Endothelial cell of umbilical vein (primary cell): ENCODE measurements at regions not wholly inside any gene's neighbourhood (a gene's known extent, or its start where the extent isn't known, plus 50 kb on each side); places are given as distances from the start of the nearest gene placed in this dataset.

Experiments used
- BruUV-seq: library from RNA; stranded (reverse); fragments of 400-500 nt; replicated peaks from 2 replicates; lab custom pipeline; 2021; lab: Mats Ljungman, UMichigan
- CTCF ChIA-PET: fragments of 300-600, 350-600 bp; sonication (Branson Sonifier 250); formaldehyde crosslinking; loops from one replicate; lab custom pipeline; 2021; ENCODE audit warnings: antibody characterized with exemption, inconsistent platforms; lab: Charles Lee
- POLR2A ChIA-PET: fragments of 300-600, 350-600 bp; sonication (Branson Sonifier 250); formaldehyde crosslinking; loops from one replicate; lab custom pipeline; 2021; ENCODE audit warnings: antibody characterized with exemption, inconsistent platforms; lab: Charles Lee
- DNase-seq: peaks from one replicate; pipeline ENCODE4 v3.0.0-alpha.2; 2011; ENCODE audit warnings: low read depth, low spot score
- FAIRE-seq: peaks from 2 replicates; lab custom pipeline; 2011; peaks lifted over from hg19 to GRCh38; lab: Jason Lieb, UNC
- H2AFZ ChIP-seq: 2 replicates; pipeline ENCODE4 v1.6.0; 2012; ENCODE audit warnings: low read depth, low read length, control low read depth, inconsistent platforms
- H3K27ac ChIP-seq: 2 replicates; pipeline ENCODE4 v1.5.1; 2011; ENCODE audit warnings: low read depth, mild to moderate bottlenecking, control low read depth, low read length, moderate library complexity; ENCODE audit not compliant: insufficient read depth
- H3K27me3 ChIP-seq, 2 experiments: 2 replicates each; pipeline versions ENCODE4 v1.6.0 to v1.6.1; 2011; ENCODE audit warnings: low read length in 2 of 2, mixed read lengths in 1 of 2; ENCODE audit not compliant: control insufficient read depth in 2 of 2, insufficient read depth in 2 of 2
- H3K36me3 ChIP-seq, 2 experiments: 2 replicates in 1 of 2; 3 replicates in 1 of 2; pipeline ENCODE4 v1.5.1; 2011; ENCODE audit warnings: low read length in 2 of 2, mild to moderate bottlenecking in 1 of 2, moderate library complexity in 1 of 2; ENCODE audit not compliant: control insufficient read depth in 2 of 2, insufficient read depth in 2 of 2; ENCODE audit errors: extremely low read depth in 1 of 2
- H3K4me1 ChIP-seq: 3 replicates; pipeline ENCODE4 v1.5.1; 2011; ENCODE audit warnings: mild to moderate bottlenecking, low read length; ENCODE audit not compliant: control insufficient read depth, insufficient read depth; ENCODE audit errors: extremely low read depth
- H3K4me2 ChIP-seq: 2 replicates; pipeline ENCODE4 v1.6.1; 2011; ENCODE audit warnings: low read length, control low read depth, mixed read lengths; ENCODE audit not compliant: insufficient read depth
- H3K4me3 ChIP-seq, 3 experiments: fragments of 200-600 bp in 1 of 3; sonication (generic), shearing (Covaris generic) in 1 of 3; replicated peaks in 1 of 3; 2 replicates each; pipeline ENCODE4 v1.5.1; 2011 to 2016; ENCODE audit warnings: control low read depth in 3 of 3, low read length in 3 of 3, mild to moderate bottlenecking in 2 of 3, inconsistent platforms in 1 of 3, low read depth in 1 of 3, moderate library complexity in 1 of 3; ENCODE audit not compliant: insufficient read depth in 1 of 3
- H3K79me2 ChIP-seq: 2 replicates; pipeline ENCODE4 v1.6.0; 2012; ENCODE audit warnings: low read length, inconsistent platforms; ENCODE audit not compliant: control insufficient read depth, insufficient read depth
- H3K9ac ChIP-seq: replicated peaks from 2 replicates; pipeline ENCODE3; 2011; ENCODE audit warnings: low read length, control low read depth; ENCODE audit not compliant: insufficient read depth; ENCODE audit errors: extremely low read depth
- H3K9me1 ChIP-seq: replicated peaks from 3 replicates; pipeline ENCODE4 v1.6.0; 2011; ENCODE audit warnings: mild to moderate bottlenecking, low read length; ENCODE audit not compliant: control insufficient read depth, insufficient read depth; ENCODE audit errors: extremely low read depth
- H3K9me3 ChIP-seq: replicated peaks from 2 replicates; pipeline ENCODE4 v1.5.1; 2012; ENCODE audit warnings: low read length, inconsistent platforms; ENCODE audit not compliant: control insufficient read depth, insufficient read depth
- H4K20me1 ChIP-seq: replicated peaks from 2 replicates; pipeline ENCODE3; 2011; ENCODE audit warnings: mild to moderate bottlenecking, low read length; ENCODE audit not compliant: control insufficient read depth, insufficient read depth; ENCODE audit errors: extremely low read depth
- EZH2 ChIP-seq: IDR thresholded peaks from 2 replicates; pipeline ENCODE4 v1.6.1; 2012; ENCODE audit warnings: borderline replicate concordance, low read depth, mild to moderate bottlenecking, moderate library complexity, low read length, inconsistent platforms; ENCODE audit not compliant: severe bottlenecking
- FOS ChIP-seq: IDR thresholded peaks from 2 replicates; pipeline ENCODE4 v1.6.1; 2011; ENCODE audit warnings: mild to moderate bottlenecking, low read length, moderate library complexity, borderline replicate concordance; ENCODE audit not compliant: insufficient read depth
- GATA2 ChIP-seq: IDR thresholded peaks from 2 replicates; pipeline ENCODE4 v1.7.0; 2011; ENCODE audit warnings: low read depth, mild to moderate bottlenecking, moderate library complexity, mixed read lengths, low read length; ENCODE audit not compliant: insufficient read length, insufficient read depth
- JUN ChIP-seq: IDR thresholded peaks from 2 replicates; pipeline ENCODE4 v1.6.1; 2011; ENCODE audit warnings: borderline replicate concordance, low read depth; ENCODE audit not compliant: insufficient read length, insufficient read depth
- MYC ChIP-seq: IDR thresholded peaks from one replicate; pipeline ENCODE4 v1.6.1; 2011; ENCODE audit warnings: mild to moderate bottlenecking, low read depth, low read length
- POLR2A ChIP-seq: IDR thresholded peaks from 2 replicates; pipeline ENCODE4 v1.6.1; 2012; ENCODE audit warnings: low read depth, mild to moderate bottlenecking, control low read depth, low read length
- dilution Hi-C: fragments of 300-500 bp; cut with MboI; formaldehyde crosslinking; loops from one replicate; pipeline ENCODE4 v1.15.0; 2019; ENCODE audit warnings: low sequenced_read_pairs; ENCODE audit not compliant: extremely low pct_ligation_motif_present
- intact Hi-C: fragments of 100-400 bp; cut with micrococcal nuclease; formaldehyde crosslinking; loops from one replicate; pipeline ENCODE4 v1.10.0; 2022

- DNase-seq (no peak), FAIRE-seq (no peak)
- ChIA-PET POLR2A (no interaction called here), CTCF (no interaction called here)
- peaks cover 17% of the 10 kb centered on the region for H3K4me1 ChIP-seq
- no peak overlapping the region for H3K4me3 ChIP-seq
- H3K27me3 ChIP-seq, result no peaks in the 10 kb centered on the region
- H3K9me3 ChIP-seq, result no peaks in the 10 kb centered on the region
- no peaks in the 10 kb centered on the region for H3K9me1 ChIP-seq
- H3K4me2 ChIP-seq, result no peak overlapping the region
- BruUV-seq, result no TSS peak
- intact Hi-C loops (no loop called here), dilution Hi-C loops (no loop called here)
- no peak overlapping the region for H3K27ac ChIP-seq
- no peak overlapping the region for H3K9ac ChIP-seq
- no peaks in the 10 kb centered on the region for H4K20me1 ChIP-seq
- no peak for TF ChIP-seq POLR2A
- TF ChIP-seq MYC, result no peak
- no peaks in the 10 kb centered on the region for H3K36me3 ChIP-seq
- no peaks in the 10 kb centered on the region for H3K79me2 ChIP-seq
- no peak overlapping the region for H2AFZ ChIP-seq
These were observed 94.0 kb upstream of the NGF start for GRCh38 chr1:115432061-115432460.

- ChIA-PET POLR2A (no interaction called here), CTCF (no interaction called here)
- no peaks in the 10 kb centered on the region for H3K27me3 ChIP-seq
- TF ChIP-seq JUN (peak; percentile 73), FOS (peak; percentile 45), GATA2 (no peak), MYC (no peak), POLR2A (no peak), EZH2 (no peak)
- dilution Hi-C loops, result no loop called here
- no peak overlapping the region for H3K27ac ChIP-seq
- H3K9me1 ChIP-seq, result no peaks in the 10 kb centered on the region
- H3K36me3 ChIP-seq, result no peaks in the 10 kb centered on the region
- DNase-seq (peak; percentile 6), FAIRE-seq (no peak)
- no peak overlapping the region for H3K4me2 ChIP-seq
- no TSS peak for BruUV-seq
- H3K79me2 ChIP-seq, result no peaks in the 10 kb centered on the region
- no peak overlapping the region for H2AFZ ChIP-seq
- no peak overlapping the region for H3K9ac ChIP-seq
- H3K9me3 ChIP-seq, result no peaks in the 10 kb centered on the region
- H3K4me3 ChIP-seq, result no peak overlapping the region
- intact Hi-C loops, result no loop called here
- H3K4me1 ChIP-seq, result peaks cover 28% of the 10 kb centered on the region
- no peaks in the 10 kb centered on the region for H4K20me1 ChIP-seq
These were observed 92.6 kb upstream of the NGF start for GRCh38 chr1:115430441-115431158.
